NT2/D1 (cell line): ENCODE measurements at regions not wholly inside any gene's neighbourhood (a gene's known extent, or its start where the extent isn't known, plus 50 kb on each side); places are given as distances from the start of the nearest gene placed in this dataset.

Experiments
- SUZ12 ChIP-seq: IDR thresholded peaks from 2 replicates; pipeline ENCODE4 v1.6.1; 2011; ENCODE audit not compliant: insufficient read length, insufficient read depth; ENCODE audit errors: extremely low read depth
- YY1 ChIP-seq: IDR thresholded peaks from 2 replicates; pipeline ENCODE4 v1.6.1; 2011; ENCODE audit not compliant: insufficient read length, insufficient read depth
- ZNF274 ChIP-seq: IDR thresholded peaks from 2 replicates; pipeline ENCODE4 v1.6.1; 2011; ENCODE audit warnings: mild to moderate bottlenecking, low read depth, low read length

DNA sequence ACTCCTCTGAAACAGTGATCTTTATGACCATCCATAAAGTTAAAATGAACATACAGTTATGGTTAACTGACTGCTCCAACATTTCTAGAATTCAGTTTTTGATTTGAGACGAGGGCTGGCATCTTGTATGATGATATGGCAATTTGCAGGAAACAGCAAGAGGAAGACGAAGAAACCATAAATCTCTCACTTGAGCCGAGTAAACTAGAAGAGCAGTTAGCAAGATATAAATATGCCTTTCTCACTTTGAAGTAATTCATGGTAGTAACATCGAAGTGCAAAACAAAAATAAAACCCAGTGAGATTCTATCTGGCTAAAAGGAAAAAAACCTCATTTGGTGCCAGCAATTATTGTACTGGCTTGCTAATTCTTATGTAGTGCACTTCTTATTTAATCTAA lies 139.0 kb upstream of the SPRY1 start:
- TF ChIP-seq SUZ12 (no peak), ZNF274 (no peak), YY1 (no peak)
